ENCODE measurements at regions not wholly inside any gene's neighbourhood (a gene's known extent, or its start where the extent isn't known, plus 50 kb on each side); places are given as distances from the start of the nearest gene placed in this dataset.

DNA sequence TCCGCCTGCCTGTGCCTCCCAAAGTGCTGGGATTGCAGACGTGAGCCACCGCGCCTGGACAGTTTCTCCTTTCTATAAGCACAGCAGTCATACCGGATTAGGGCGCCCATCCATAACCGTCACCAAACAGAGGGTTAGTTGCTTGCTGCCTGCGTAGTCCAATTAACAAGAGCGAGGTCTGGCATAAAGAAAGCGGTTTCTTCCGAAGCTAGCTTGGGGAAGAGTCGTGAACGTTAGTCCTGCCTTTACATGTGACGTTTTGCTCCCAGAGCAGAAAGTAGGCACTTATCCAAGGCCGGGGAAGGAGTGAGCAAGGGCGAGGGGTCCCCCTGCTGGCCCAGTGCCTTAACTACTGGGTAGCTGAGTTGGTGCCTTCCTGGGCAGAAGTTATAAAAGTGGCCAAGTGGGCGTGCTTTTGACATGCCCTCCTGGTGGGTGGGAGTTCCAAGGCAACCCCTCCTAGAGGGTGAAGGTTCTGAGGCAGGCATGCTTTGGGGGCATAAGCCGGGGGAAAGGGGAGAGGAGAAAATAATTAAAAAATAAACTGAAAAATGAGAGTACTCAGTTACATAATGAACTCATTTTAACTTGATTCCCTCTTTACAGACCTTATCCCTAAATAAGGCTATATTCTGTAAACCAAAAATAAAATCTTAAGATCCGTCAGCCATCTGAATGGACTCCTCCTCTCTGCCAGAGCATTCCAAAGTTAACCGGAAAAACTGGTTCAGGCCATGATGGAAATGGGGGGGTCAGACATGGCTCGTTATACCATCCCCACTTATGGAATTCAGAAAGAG lies 88.0 kb downstream of the FAM217A start:
- Histone ChIP-seq H3K27ac (ENCODE audit: low read depth in 2 of 2, low read length in 2 of 2) (peak overlapping the region; percentile 26 to 86), H3K27me3 (ENCODE audit: control insufficient read depth, insufficient read depth, low read length) (no peaks in the 10 kb centered on the region), H3K4me1 (ENCODE audit: control insufficient read depth in 2 of 3, insufficient read depth in 2 of 3, low read depth in 1 of 3, low read length in 3 of 3) (peaks cover 0 to 13% (median 11%) of the 10 kb centered on the region in 3 donors), H3K9me3 (ENCODE audit: control insufficient read depth in 2 of 3, insufficient read depth in 1 of 3, low read length in 3 of 3) (no peaks in the 10 kb centered on the region), H3K4me3 (ENCODE audit: low read length in 3 of 3) (peak overlapping the region; percentile 50 to 86 (median 52)), H3K36me3 (ENCODE audit: control insufficient read depth in 2 of 3, insufficient read depth in 3 of 3, low read length in 3 of 3) (no peaks in the 10 kb centered on the region), H3K9ac (ENCODE audit: low read length in 3 of 3) (peak overlapping the region in 2 of 3 donors; percentile 34 to 82)
- peak; percentile 87 to 94 (median 92) for DNase-seq
- intact Hi-C loops (cut with DNase I): no loop called here
- TF ChIP-seq, protein P1, sequence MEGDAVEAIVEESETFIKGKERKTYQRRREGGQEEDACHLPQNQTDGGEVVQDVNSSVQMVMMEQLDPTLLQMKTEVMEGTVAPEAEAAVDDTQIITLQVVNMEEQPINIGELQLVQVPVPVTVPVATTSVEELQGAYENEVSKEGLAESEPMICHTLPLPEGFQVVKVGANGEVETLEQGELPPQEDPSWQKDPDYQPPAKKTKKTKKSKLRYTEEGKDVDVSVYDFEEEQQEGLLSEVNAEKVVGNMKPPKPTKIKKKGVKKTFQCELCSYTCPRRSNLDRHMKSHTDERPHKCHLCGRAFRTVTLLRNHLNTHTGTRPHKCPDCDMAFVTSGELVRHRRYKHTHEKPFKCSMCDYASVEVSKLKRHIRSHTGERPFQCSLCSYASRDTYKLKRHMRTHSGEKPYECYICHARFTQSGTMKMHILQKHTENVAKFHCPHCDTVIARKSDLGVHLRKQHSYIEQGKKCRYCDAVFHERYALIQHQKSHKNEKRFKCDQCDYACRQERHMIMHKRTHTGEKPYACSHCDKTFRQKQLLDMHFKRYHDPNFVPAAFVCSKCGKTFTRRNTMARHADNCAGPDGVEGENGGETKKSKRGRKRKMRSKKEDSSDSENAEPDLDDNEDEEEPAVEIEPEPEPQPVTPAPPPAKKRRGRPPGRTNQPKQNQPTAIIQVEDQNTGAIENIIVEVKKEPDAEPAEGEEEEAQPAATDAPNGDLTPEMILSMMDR (IDR thresholded peaks at IDR 0.05; ENCODE audit: borderline replicate concordance, extremely low read depth, insufficient read depth): peak; percentile 92
- FAIRE-seq: no peak

DNA sequence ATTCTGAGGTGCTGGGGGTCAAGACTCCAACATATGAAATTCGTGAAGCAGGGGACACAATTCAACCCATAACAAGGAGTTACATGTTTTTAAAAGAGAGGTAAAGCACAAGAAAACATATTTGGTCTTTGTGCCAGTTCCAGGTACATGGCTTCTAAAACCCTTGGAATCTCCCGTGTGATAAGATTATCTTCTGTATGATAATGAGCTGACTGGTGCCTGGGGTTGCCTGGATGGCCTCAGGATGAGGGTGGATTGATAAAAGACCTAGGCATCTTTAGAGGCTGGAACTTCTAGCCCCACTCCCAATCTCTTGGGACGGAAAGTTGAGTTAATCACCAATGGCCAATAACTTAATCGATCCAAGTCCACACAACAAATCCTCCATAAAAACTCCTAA lies 87.0 kb downstream of the FAM217A start:
- Histone ChIP-seq H3K27me3 (ENCODE audit: control insufficient read depth, insufficient read depth, low read length) (no peaks in the 10 kb centered on the region), H3K27ac (ENCODE audit: low read depth in 2 of 2, low read length in 2 of 2) (no peak overlapping the region), H3K9me3 (ENCODE audit: control insufficient read depth in 2 of 3, insufficient read depth in 1 of 3, low read length in 3 of 3) (no peaks in the 10 kb centered on the region), H3K4me1 (ENCODE audit: control insufficient read depth in 2 of 3, insufficient read depth in 2 of 3, low read depth in 1 of 3, low read length in 3 of 3) (peaks cover 0 to 8% (median 7%) of the 10 kb centered on the region in 3 donors), H3K4me3 (ENCODE audit: low read length in 3 of 3) (no peak overlapping the region), H3K9ac (ENCODE audit: low read length in 3 of 3) (no peak overlapping the region), H3K36me3 (ENCODE audit: control insufficient read depth in 2 of 3, insufficient read depth in 3 of 3, low read length in 3 of 3) (no peaks in the 10 kb centered on the region)
- DNase-seq: no peak
- intact Hi-C loops (cut with DNase I): no loop called here
- no peak for FAIRE-seq
- TF ChIP-seq, protein P1 (IDR thresholded peaks at IDR 0.05; ENCODE audit: borderline replicate concordance, extremely low read depth, insufficient read depth): no peak

DNA sequence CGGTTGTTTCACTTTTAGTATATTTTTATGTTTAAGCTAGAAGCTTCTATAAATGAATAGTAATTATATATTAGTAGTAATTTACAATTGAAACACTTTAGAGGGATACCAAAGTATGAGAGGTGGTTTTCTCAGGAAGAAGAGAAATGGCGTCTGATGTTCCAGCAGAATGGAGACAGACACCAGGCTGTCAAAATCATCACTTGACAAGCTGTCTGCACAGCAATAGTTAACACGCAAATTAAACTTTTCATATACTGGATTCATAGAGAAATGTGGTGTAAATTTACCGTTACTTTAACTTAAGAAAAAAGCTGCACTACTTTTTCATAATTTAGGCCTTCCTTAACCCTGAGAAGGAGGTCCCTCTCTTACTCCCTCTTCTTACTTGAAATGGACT lies 82.6 kb downstream of the FAM217A start:
- no peaks in the 10 kb centered on the region for H3K9me3 ChIP-seq (ENCODE audit: control insufficient read depth in 2 of 3, insufficient read depth in 1 of 3, low read length in 3 of 3)
- H3K9ac ChIP-seq (ENCODE audit: low read length in 3 of 3): no peak overlapping the region
- H3K4me3 ChIP-seq (ENCODE audit: low read length in 3 of 3): no peak overlapping the region
- FAIRE-seq (no peak), DNase-seq (no peak)
- TF ChIP-seq, protein P1 (IDR thresholded peaks at IDR 0.05; ENCODE audit: borderline replicate concordance, extremely low read depth, insufficient read depth): no peak
- H3K4me1 ChIP-seq (ENCODE audit: control insufficient read depth in 2 of 3, insufficient read depth in 2 of 3, low read depth in 1 of 3, low read length in 3 of 3): peaks cover 0 to 7% (median 2%) of the 10 kb centered on the region in 3 donors
- intact Hi-C loops (cut with DNase I): no loop called here
- no peaks in the 10 kb centered on the region for H3K27me3 ChIP-seq (ENCODE audit: control insufficient read depth, insufficient read depth, low read length)
- H3K27ac ChIP-seq (ENCODE audit: low read depth in 2 of 2, low read length in 2 of 2): no peak overlapping the region
- H3K36me3 ChIP-seq (ENCODE audit: control insufficient read depth in 2 of 3, insufficient read depth in 3 of 3, low read length in 3 of 3): no peaks in the 10 kb centered on the region

Measured in kidney (tissue), 13 donors.